ENCODE measurements at regions not wholly inside any gene's neighbourhood (a gene's known extent, or its start where the extent isn't known, plus 50 kb on each side); places are given as distances from the start of the nearest gene placed in this dataset.

- TF ChIP-seq, protein P1, sequence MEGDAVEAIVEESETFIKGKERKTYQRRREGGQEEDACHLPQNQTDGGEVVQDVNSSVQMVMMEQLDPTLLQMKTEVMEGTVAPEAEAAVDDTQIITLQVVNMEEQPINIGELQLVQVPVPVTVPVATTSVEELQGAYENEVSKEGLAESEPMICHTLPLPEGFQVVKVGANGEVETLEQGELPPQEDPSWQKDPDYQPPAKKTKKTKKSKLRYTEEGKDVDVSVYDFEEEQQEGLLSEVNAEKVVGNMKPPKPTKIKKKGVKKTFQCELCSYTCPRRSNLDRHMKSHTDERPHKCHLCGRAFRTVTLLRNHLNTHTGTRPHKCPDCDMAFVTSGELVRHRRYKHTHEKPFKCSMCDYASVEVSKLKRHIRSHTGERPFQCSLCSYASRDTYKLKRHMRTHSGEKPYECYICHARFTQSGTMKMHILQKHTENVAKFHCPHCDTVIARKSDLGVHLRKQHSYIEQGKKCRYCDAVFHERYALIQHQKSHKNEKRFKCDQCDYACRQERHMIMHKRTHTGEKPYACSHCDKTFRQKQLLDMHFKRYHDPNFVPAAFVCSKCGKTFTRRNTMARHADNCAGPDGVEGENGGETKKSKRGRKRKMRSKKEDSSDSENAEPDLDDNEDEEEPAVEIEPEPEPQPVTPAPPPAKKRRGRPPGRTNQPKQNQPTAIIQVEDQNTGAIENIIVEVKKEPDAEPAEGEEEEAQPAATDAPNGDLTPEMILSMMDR (IDR thresholded peaks at IDR 0.05): no peak
- TF ChIP-seq POLR2A (IDR thresholded peaks at IDR 0.05) (no peak), POLR2AphosphoS5 (IDR thresholded peaks at IDR 0.05) (no peak)
- 93% methylated on average over 2 of the region's 2 CpGs for WGBS
- H3K4me1 ChIP-seq (replicated peaks): no peaks in the 10 kb centered on the region
- H3K4me3 ChIP-seq: no peak overlapping the region
- H3K27ac ChIP-seq: no peak overlapping the region
- no peaks in the 10 kb centered on the region for H3K36me3 ChIP-seq
- no peak for DNase-seq (ENCODE audit: low spot score)
- intact Hi-C loops (cut with DNase I): no loop called here
- H3K9me3 ChIP-seq: no peaks in the 10 kb centered on the region
- H3K27me3 ChIP-seq (replicated peaks; ENCODE audit: insufficient read depth): no peaks in the 10 kb centered on the region
These were observed 376.8 kb downstream of the EDEM1 start for GRCh38 chr3:5564278-5564666.

- Histone ChIP-seq H3K36me3 (no peaks in the 10 kb centered on the region), H3K4me1 (replicated peaks) (no peaks in the 10 kb centered on the region), H3K4me3 (no peak overlapping the region), H3K9me3 (no peaks in the 10 kb centered on the region), H3K27ac (no peak overlapping the region), H3K27me3 (replicated peaks; ENCODE audit: insufficient read depth) (no peaks in the 10 kb centered on the region)
- DNase-seq (ENCODE audit: low spot score): no peak
- TF ChIP-seq, protein P1 (IDR thresholded peaks at IDR 0.05): no peak
- no peak for TF ChIP-seq POLR2AphosphoS5 (IDR thresholded peaks at IDR 0.05)
- no peak for TF ChIP-seq POLR2A (IDR thresholded peaks at IDR 0.05)
- intact Hi-C loops (cut with DNase I): no loop called here
- 53% methylated on average over 4 of the region's 4 CpGs for WGBS
These were observed 377.5 kb downstream of the EDEM1 start for GRCh38 chr3:5565026-5565425.

DNA sequence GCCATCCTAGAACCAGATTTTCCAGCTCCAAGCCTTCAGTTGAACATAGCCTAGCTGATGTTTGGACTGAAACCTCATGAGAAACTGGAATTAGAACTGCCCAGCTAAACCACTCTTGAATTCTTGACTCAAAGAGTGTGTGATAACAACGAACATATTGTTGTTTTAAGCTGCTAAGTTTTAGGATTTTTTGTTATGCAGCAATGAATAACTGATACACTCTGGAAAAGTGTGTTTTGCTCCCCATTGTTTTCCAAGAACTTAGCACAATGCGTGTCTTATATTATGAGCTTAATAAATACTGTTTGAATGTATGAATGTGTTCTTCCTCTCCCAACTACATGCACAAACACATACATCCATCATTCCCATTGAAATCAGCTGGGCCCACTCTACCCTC, 379.6 kb downstream of the EDEM1 start:
- no peaks in the 10 kb centered on the region for H3K9me3 ChIP-seq
- H3K27ac ChIP-seq: no peak overlapping the region
- no peak for TF ChIP-seq POLR2A (IDR thresholded peaks at IDR 0.05)
- no peak for TF ChIP-seq POLR2AphosphoS5 (IDR thresholded peaks at IDR 0.05)
- TF ChIP-seq, protein P1 (IDR thresholded peaks at IDR 0.05): no peak
- intact Hi-C loops (cut with DNase I): no loop called here
- H3K27me3 ChIP-seq (replicated peaks; ENCODE audit: insufficient read depth): no peaks in the 10 kb centered on the region
- no peak for DNase-seq (ENCODE audit: low spot score)
- H3K4me1 ChIP-seq (replicated peaks): no peaks in the 10 kb centered on the region
- WGBS: 84% methylated on average over 2 of the region's 2 CpGs
- no peak overlapping the region for H3K4me3 ChIP-seq
- no peaks in the 10 kb centered on the region for H3K36me3 ChIP-seq

DNA sequence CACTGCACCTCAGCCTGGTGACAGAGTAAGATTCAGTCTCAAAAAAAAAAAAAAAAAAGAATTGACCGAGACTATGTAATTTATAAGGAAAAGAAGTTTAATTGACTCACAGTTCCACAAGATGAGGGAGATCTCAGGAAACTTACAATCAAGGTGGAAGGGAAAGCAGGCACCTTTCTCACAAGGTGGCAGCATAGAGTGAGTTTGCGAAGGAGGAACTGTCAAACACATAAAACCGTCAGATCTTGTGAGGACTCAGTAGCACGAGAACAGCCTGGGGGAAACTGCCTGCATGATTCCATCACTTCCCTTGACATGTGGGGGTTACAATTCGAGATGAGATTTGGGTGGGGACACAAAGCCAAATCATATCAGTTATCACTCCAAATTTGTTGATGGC, 380.9 kb downstream of the EDEM1 start:
- TF ChIP-seq POLR2AphosphoS5 (IDR thresholded peaks at IDR 0.05) (no peak), POLR2A (IDR thresholded peaks at IDR 0.05) (no peak)
- TF ChIP-seq, protein P1 (IDR thresholded peaks at IDR 0.05): no peak
- H3K36me3 ChIP-seq: no peaks in the 10 kb centered on the region
- DNase-seq (ENCODE audit: low spot score): no peak
- H3K4me1 ChIP-seq (replicated peaks): no peaks in the 10 kb centered on the region
- H3K4me3 ChIP-seq: no peak overlapping the region
- H3K9me3 ChIP-seq: no peaks in the 10 kb centered on the region
- intact Hi-C loops (cut with DNase I): no loop called here
- no peak overlapping the region for H3K27ac ChIP-seq
- no peaks in the 10 kb centered on the region for H3K27me3 ChIP-seq (replicated peaks; ENCODE audit: insufficient read depth)
- WGBS: 22% methylated on average over 5 of the region's 5 CpGs

GRCh38 chr3:5569152-5569551, 381.6 kb downstream of the EDEM1 start:
- Histone ChIP-seq H3K4me1 (replicated peaks) (no peaks in the 10 kb centered on the region), H3K27ac (no peak overlapping the region), H3K4me3 (no peak overlapping the region), H3K9me3 (no peaks in the 10 kb centered on the region), H3K36me3 (no peaks in the 10 kb centered on the region), H3K27me3 (replicated peaks; ENCODE audit: insufficient read depth) (no peaks in the 10 kb centered on the region)
- 81% methylated on average over 4 of the region's 4 CpGs for WGBS
- DNase-seq (ENCODE audit: low spot score): no peak
- TF ChIP-seq POLR2A (IDR thresholded peaks at IDR 0.05): no peak
- TF ChIP-seq POLR2AphosphoS5 (IDR thresholded peaks at IDR 0.05): no peak
- TF ChIP-seq, protein P1 (IDR thresholded peaks at IDR 0.05): no peak
- intact Hi-C loops (cut with DNase I): no loop called here

Data from prostate gland (tissue), 2 donors.